GM18861 (cell line): ENCODE measurements at regions not wholly inside any gene's neighbourhood (a gene's known extent, or its start where the extent isn't known, plus 50 kb on each side); places are given as distances from the start of the nearest gene placed in this dataset.

ENCODE experiments used
- ATAC-seq: cut with Tn5 transposase; IDR thresholded peaks from one replicate; pipeline ENCODE4 v1.9.1; 2021; ENCODE audit not compliant: unreplicated experiment

GRCh38 chr18:47346016-47346415 is 94.6 kb upstream of the SKOR2 start:
- no peak for ATAC-seq

- ATAC-seq, result no peak
Observed at GRCh38 chr18:47345291-47345690, 93.8 kb upstream of the SKOR2 start.

- no peak for ATAC-seq
Observed at GRCh38 chr18:47343291-47343690, 91.8 kb upstream of the SKOR2 start.

- ATAC-seq, result no peak
Observed at GRCh38 chr18:47342566-47342965, 91.1 kb upstream of the SKOR2 start.

GRCh38 chr18:47341678-47342077 is 90.2 kb upstream of the SKOR2 start:
- ATAC-seq, result no peak

- no peak for ATAC-seq
Observed at GRCh38 chr18:47334966-47335365, 83.5 kb upstream of the SKOR2 start.

- ATAC-seq, result no peak
Observed at GRCh38 chr18:47333926-47334635, 82.6 kb upstream of the SKOR2 start.

- no peak for ATAC-seq
Observed at GRCh38 chr18:47331641-47332040, 80.2 kb upstream of the SKOR2 start.

GRCh38 chr18:47331026-47331425 is 79.6 kb upstream of the SKOR2 start:
- no peak for ATAC-seq

GRCh38 chr18:47323158-47323557 is 71.7 kb upstream of the SKOR2 start:
- no peak for ATAC-seq

- no peak for ATAC-seq
Observed at GRCh38 chr18:47321815-47322214, 70.4 kb upstream of the SKOR2 start.

GRCh38 chr18:47317824-47318508 is 66.5 kb upstream of the SKOR2 start:
- ATAC-seq, result no peak

GRCh38 chr18:47316924-47317323 is 65.5 kb upstream of the SKOR2 start:
- no peak for ATAC-seq

GRCh38 chr18:47313901-47314300 is 62.4 kb upstream of the SKOR2 start:
- ATAC-seq, result no peak

- no peak for ATAC-seq
Observed at GRCh38 chr18:47311585-47311984, 60.1 kb upstream of the SKOR2 start.
